GM23338 (cell line): ENCODE measurements at regions not wholly inside any gene's neighbourhood (a gene's known extent, or its start where the extent isn't known, plus 50 kb on each side); places are given as distances from the start of the nearest gene placed in this dataset.

Experiments used
- ATAC-seq: fragments of 200-7000 bp; cut with Tn5 transposase; 3 replicates; pipeline ENCODE4 v1.9.1; 2020
- DNase-seq: peaks from one replicate; pipeline ENCODE4 v3.0.0-alpha.2; 2015; ENCODE audit warnings: low spot score
- H2AFZ ChIP-seq: fragments of 200-600 bp; sonication (generic); 2 replicates; pipeline ENCODE4 v1.8.0; 2016; ENCODE audit warnings: antibody characterized with exemption, mild to moderate bottlenecking, moderate library complexity
- H3F3A ChIP-seq: fragments of 200-600 bp; sonication (generic); replicated peaks from 2 replicates; pipeline ENCODE4 v1.8.0; 2017; ENCODE audit warnings: antibody characterized with exemption, mixed run types, low read depth
- H3K27ac ChIP-seq: fragments of 200-600 bp; sonication (generic); 2 replicates; pipeline ENCODE4 v1.6.1; 2016; ENCODE audit warnings: low read depth
- H3K27me3 ChIP-seq: fragments of 200-600 bp; sonication (generic); 2 replicates; pipeline ENCODE4 v1.8.0; 2016; ENCODE audit warnings: mild to moderate bottlenecking, mixed run types, moderate library complexity; ENCODE audit not compliant: insufficient read depth
- H3K36me3 ChIP-seq: fragments of 200-600 bp; sonication (generic); 2 replicates; pipeline ENCODE4 v1.8.0; 2016; ENCODE audit warnings: mild to moderate bottlenecking; ENCODE audit not compliant: insufficient read depth
- H3K4me1 ChIP-seq: fragments of 200-600 bp; sonication (generic); 2 replicates; pipeline ENCODE4 v1.8.0; 2016; ENCODE audit warnings: mild to moderate bottlenecking, moderate library complexity; ENCODE audit not compliant: insufficient read depth
- H3K4me2 ChIP-seq: fragments of 200-600 bp; sonication (generic); 2 replicates; pipeline ENCODE4 v1.7.1; 2017; ENCODE audit warnings: mixed run types
- H3K4me3 ChIP-seq: fragments of 200-600 bp; sonication (generic); 2 replicates; pipeline ENCODE4 v1.6.1; 2016; ENCODE audit warnings: mixed run types
- H3K79me2 ChIP-seq: fragments of 200-600 bp; sonication (generic); replicated peaks from 2 replicates; pipeline ENCODE4 v1.8.0; 2017; ENCODE audit warnings: mild to moderate bottlenecking; ENCODE audit not compliant: insufficient read depth
- H3K9me2 ChIP-seq: fragments of 200-600 bp; sonication (generic); 2 replicates; pipeline ENCODE4 v1.8.0; 2017; ENCODE audit not compliant: insufficient read depth
- H4K20me1 ChIP-seq: fragments of 200-600 bp; sonication (generic); replicated peaks from 2 replicates; pipeline ENCODE4 v1.8.0; 2017; ENCODE audit warnings: mild to moderate bottlenecking; ENCODE audit not compliant: insufficient read depth
- H3K27ac Mint-ChIP-seq: 2 replicates; pipeline ENCODE4 v1.8.0; 2020; ENCODE audit warnings: inconsistent platforms, mild to moderate bottlenecking, moderate library complexity, mixed read lengths
- H3K27me3 Mint-ChIP-seq: 3 replicates; pipeline ENCODE4 v1.8.0; 2022; ENCODE audit warnings: low read depth, mild to moderate bottlenecking, moderate library complexity, mixed read lengths, inconsistent platforms; ENCODE audit not compliant: insufficient read depth, poor library complexity
- H3K36me3 Mint-ChIP-seq: 3 replicates; pipeline ENCODE4 v1.8.0; 2021; ENCODE audit warnings: low read depth, mild to moderate bottlenecking, inconsistent platforms, moderate library complexity, mixed read lengths
- H3K4me1 Mint-ChIP-seq: 3 replicates; pipeline ENCODE4 v1.8.0; 2020; ENCODE audit warnings: mild to moderate bottlenecking, inconsistent platforms, mixed read lengths
- H3K4me3 Mint-ChIP-seq: 3 replicates; pipeline ENCODE4 v1.8.0; 2021; ENCODE audit warnings: moderate library complexity, mild to moderate bottlenecking, inconsistent platforms, mixed read lengths
- H3K9me3 Mint-ChIP-seq: 3 replicates; pipeline ENCODE4 v1.8.0; 2020; ENCODE audit warnings: moderate library complexity, mild to moderate bottlenecking, inconsistent platforms, mixed read lengths
- CREB1 ChIP-seq: fragments of 250-450 bp; sonication (Bioruptor Pico); IDR thresholded peaks from 2 replicates; pipeline ENCODE4 v1.5.0; 2020; ENCODE audit warnings: low read depth, mild to moderate bottlenecking, moderate library complexity
- EZH2 ChIP-seq: fragments of 200-600 bp; sonication (generic); IDR thresholded peaks from one replicate; pipeline ENCODE4 v1.8.0; 2017; ENCODE audit warnings: antibody characterized with exemption, mild to moderate bottlenecking, low read depth; ENCODE audit not compliant: unreplicated experiment
- EZH2phosphoT487 ChIP-seq: fragments of 200-600 bp; sonication (generic); IDR thresholded peaks from one replicate; pipeline ENCODE4 v1.8.1; 2018; ENCODE audit warnings: antibody characterized with exemption; ENCODE audit not compliant: unreplicated experiment
- NANOG ChIP-seq: IDR thresholded peaks from 2 replicates; pipeline ENCODE4 v1.6.1; 2016; ENCODE audit warnings: antibody characterized with exemption, borderline replicate concordance
- STAT1 ChIP-seq: IDR thresholded peaks from one replicate; pipeline ENCODE4 v1.6.1; 2016; ENCODE audit warnings: antibody characterized with exemption; ENCODE audit not compliant: unreplicated experiment
- ZNF114 ChIP-seq: fragments of 250-450 bp; sonication (Bioruptor Pico); IDR thresholded peaks from 2 replicates; pipeline ENCODE4 v1.5.0; 2020; ENCODE audit warnings: mild to moderate bottlenecking, moderate library complexity
- TF ChIP-seq, protein P1 (sequence below): fragments of 250-450 bp; sonication (Bioruptor Pico); IDR thresholded peaks from 2 replicates; pipeline ENCODE4 v1.5.0; 2020; ENCODE audit warnings: mild to moderate bottlenecking, moderate library complexity

DNA sequence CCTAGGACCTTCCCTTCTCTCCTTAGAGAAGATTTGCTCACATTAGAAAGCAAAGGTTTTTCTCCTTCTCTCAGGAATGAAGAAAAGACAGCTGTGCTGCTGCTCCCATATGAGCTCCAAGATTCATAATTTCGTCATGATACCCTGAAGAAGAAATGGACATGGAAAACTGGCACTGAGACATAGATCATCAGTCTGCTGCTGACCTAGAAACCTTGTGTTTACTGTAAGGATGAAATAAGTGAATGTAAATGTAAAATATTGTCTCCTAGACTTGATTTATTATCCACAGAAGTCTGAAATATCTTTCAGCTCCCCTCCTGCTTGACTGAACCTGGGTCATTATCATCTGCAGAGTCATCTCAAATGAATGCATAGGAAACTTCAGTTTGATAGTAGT lies 77.9 kb downstream of the ZC3H11B start (continued):
- TF ChIP-seq, protein P1, sequence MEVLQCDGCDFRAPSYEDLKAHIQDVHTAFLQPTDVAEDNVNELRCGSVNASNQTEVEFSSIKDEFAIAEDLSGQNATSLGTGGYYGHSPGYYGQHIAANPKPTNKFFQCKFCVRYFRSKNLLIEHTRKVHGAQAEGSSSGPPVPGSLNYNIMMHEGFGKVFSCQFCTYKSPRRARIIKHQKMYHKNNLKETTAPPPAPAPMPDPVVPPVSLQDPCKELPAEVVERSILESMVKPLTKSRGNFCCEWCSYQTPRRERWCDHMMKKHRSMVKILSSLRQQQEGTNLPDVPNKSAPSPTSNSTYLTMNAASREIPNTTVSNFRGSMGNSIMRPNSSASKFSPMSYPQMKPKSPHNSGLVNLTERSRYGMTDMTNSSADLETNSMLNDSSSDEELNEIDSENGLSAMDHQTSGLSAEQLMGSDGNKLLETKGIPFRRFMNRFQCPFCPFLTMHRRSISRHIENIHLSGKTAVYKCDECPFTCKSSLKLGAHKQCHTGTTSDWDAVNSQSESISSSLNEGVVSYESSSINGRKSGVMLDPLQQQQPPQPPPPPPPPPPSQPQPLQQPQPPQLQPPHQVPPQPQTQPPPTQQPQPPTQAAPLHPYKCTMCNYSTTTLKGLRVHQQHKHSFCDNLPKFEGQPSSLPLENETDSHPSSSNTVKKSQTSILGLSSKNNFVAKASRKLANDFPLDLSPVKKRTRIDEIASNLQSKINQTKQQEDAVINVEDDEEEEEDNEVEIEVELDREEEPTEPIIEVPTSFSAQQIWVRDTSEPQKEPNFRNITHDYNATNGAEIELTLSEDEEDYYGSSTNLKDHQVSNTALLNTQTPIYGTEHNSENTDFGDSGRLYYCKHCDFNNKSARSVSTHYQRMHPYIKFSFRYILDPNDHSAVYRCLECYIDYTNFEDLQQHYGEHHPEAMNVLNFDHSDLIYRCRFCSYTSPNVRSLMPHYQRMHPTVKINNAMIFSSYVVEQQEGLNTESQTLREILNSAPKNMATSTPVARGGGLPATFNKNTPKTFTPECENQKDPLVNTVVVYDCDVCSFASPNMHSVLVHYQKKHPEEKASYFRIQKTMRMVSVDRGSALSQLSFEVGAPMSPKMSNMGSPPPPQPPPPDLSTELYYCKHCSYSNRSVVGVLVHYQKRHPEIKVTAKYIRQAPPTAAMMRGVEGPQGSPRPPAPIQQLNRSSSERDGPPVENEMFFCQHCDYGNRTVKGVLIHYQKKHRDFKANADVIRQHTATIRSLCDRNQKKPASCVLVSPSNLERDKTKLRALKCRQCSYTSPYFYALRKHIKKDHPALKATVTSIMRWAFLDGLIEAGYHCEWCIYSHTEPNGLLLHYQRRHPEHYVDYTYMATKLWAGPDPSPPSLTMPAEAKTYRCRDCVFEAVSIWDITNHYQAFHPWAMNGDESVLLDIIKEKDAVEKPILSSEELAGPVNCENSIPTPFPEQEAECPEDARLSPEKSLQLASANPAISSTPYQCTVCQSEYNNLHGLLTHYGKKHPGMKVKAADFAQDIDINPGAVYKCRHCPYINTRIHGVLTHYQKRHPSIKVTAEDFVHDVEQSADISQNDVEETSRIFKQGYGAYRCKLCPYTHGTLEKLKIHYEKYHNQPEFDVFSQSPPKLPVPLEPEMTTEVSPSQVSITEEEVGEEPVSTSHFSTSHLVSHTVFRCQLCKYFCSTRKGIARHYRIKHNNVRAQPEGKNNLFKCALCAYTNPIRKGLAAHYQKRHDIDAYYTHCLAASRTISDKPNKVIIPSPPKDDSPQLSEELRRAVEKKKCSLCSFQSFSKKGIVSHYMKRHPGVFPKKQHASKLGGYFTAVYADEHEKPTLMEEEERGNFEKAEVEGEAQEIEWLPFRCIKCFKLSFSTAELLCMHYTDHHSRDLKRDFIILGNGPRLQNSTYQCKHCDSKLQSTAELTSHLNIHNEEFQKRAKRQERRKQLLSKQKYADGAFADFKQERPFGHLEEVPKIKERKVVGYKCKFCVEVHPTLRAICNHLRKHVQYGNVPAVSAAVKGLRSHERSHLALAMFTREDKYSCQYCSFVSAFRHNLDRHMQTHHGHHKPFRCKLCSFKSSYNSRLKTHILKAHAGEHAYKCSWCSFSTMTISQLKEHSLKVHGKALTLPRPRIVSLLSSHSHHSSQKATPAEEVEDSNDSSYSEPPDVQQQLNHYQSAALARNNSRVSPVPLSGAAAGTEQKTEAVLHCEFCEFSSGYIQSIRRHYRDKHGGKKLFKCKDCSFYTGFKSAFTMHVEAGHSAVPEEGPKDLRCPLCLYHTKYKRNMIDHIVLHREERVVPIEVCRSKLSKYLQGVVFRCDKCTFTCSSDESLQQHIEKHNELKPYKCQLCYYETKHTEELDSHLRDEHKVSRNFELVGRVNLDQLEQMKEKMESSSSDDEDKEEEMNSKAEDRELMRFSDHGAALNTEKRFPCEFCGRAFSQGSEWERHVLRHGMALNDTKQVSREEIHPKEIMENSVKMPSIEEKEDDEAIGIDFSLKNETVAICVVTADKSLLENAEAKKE: no peak
- TF ChIP-seq ZNF114 (CRISPR knock-in tag): no peak
- no peak for TF ChIP-seq STAT1
- no peak for TF ChIP-seq NANOG
- TF ChIP-seq CREB1 (CRISPR knock-in tag): no peak
- TF ChIP-seq EZH2: no peak

DNA sequence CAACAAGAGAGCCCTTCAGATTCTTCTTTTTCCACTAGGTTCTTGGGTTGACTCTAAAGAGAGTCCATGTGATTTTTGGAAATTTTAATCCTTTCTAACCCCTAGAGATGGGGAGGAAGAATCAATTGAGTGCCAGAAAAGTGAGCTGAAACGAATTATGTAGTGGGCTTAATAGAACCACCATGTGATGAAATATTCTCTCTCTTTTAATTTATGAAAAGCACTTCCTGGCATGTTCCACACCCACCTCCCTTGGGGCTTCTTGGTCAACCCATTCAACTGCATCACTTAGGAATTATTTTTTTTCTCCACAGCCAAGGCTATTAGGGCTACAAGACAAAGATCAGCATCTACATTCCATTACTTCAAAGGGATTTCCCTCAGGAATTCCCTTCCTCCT lies 79.6 kb downstream of the ZC3H11B start:
- no peak overlapping the region; the same call in 1 of the 2 replicates for H3K27ac Mint-ChIP-seq
- Histone ChIP-seq H3K4me3 (no peak overlapping the region), H3K79me2 (no peaks in the 10 kb centered on the region), H2AFZ (no peak overlapping the region), H3F3A (no peaks in the 10 kb centered on the region), H3K9me2 (no peaks in the 10 kb centered on the region; the same call in 1 of the 2 replicates), H3K4me1 (peaks cover 4% of the 10 kb centered on the region), H4K20me1 (no peaks in the 10 kb centered on the region), H3K4me2 (no peak overlapping the region), H3K36me3 (no peaks in the 10 kb centered on the region), H3K27me3 (no peaks in the 10 kb centered on the region), H3K27ac (no peak overlapping the region)
- H3K9me3 Mint-ChIP-seq: no peaks in the 10 kb centered on the region; the same call in 2 of the 3 replicates
- no peak overlapping the region for H3K4me3 Mint-ChIP-seq
- ATAC-seq (no peak), DNase-seq (no peak)
- no peaks in the 10 kb centered on the region for H3K27me3 Mint-ChIP-seq
- H3K36me3 Mint-ChIP-seq: no peaks in the 10 kb centered on the region
- no peak for TF ChIP-seq EZH2phosphoT487
- H3K4me1 Mint-ChIP-seq: peaks cover 11% of the 10 kb centered on the region
